K562 (cell line): ENCODE measurements at regions not wholly inside any gene's neighbourhood (a gene's known extent, or its start where the extent isn't known, plus 50 kb on each side); places are given as distances from the start of the nearest gene placed in this dataset.

Experiments used
- ATAC-seq: fragments of 200-7000 bp; cut with Tn5 transposase; 3 replicates; pipeline ENCODE4 v1.9.1; 2020; ENCODE audit warnings: moderate library complexity
- BruUV-seq: library from RNA; stranded (reverse); fragments of 400-500 nt; replicated peaks from 2 replicates; lab custom pipeline; 2021; lab: Mats Ljungman, UMichigan
- CTCF ChIA-PET: fragments of 300-600 bp; formaldehyde crosslinking; extraction: SDS; loops from one replicate; lab custom pipeline; 2021; ENCODE audit warnings: low intra/inter-chr PET ratio; lab: Yijun Ruan, JAX
- POLR2A ChIA-PET: fragments of 300-600, 350-650 bp; sonication (Branson Sonifier 250); formaldehyde crosslinking; extraction: SDS; loops from one replicate; lab custom pipeline; 2021; ENCODE audit warnings: antibody characterized with exemption, inconsistent platforms; lab: Yijun Ruan, JAX
- DNase-seq, 4 experiments: peaks; one replicate each; pipeline versions ENCODE4 v3.0.0 to v3.0.0-alpha.2; 2011 to 2018; ENCODE audit warnings: low spot score in 3 of 4, mixed read lengths in 3 of 4; ENCODE audit errors: extremely low read depth in 1 of 4
- FAIRE-seq: peaks from 2 replicates; lab custom pipeline; 2011; peaks lifted over from hg19 to GRCh38; lab: Jason Lieb, UNC
- H2AFZ ChIP-seq: 2 replicates; pipeline ENCODE4 v1.6.0; 2011; ENCODE audit warnings: low read depth, low read length, control low read depth, inconsistent platforms
- H3K27ac ChIP-seq: fragments of 200-600 bp; 3 replicates; pipeline ENCODE4 v1.8.0; 2011; ENCODE audit warnings: low read depth, mild to moderate bottlenecking, control low read depth, inconsistent platforms, low read length, moderate library complexity, mixed read lengths; ENCODE audit errors: extremely low read depth
- H3K27me3 ChIP-seq, 2 experiments: fragments of 300-600 bp in 1 of 2; 2 replicates in 1 of 2; 3 replicates in 1 of 2; pipeline versions ENCODE4 v1.6.0 to v1.8.0; 2011; ENCODE audit warnings: inconsistent platforms in 2 of 2, low read length in 2 of 2, mild to moderate bottlenecking in 1 of 2, mixed read lengths in 1 of 2, moderate library complexity in 1 of 2; ENCODE audit not compliant: control insufficient read depth in 2 of 2, insufficient read depth in 2 of 2
- H3K36me3 ChIP-seq: fragments of 300-600 bp; 3 replicates; pipeline ENCODE4 v1.8.0; 2011; ENCODE audit warnings: mild to moderate bottlenecking, low read length, inconsistent platforms; ENCODE audit not compliant: control insufficient read depth, insufficient read depth
- H3K4me1 ChIP-seq, 2 experiments: fragments of 200-600 bp in 1 of 2; replicated peaks in 1 of 2; 2 replicates in 1 of 2; 3 replicates in 1 of 2; pipeline versions ENCODE4 v1.5.1 to v1.8.0; 2011; ENCODE audit warnings: inconsistent platforms in 2 of 2, low read length in 2 of 2, mild to moderate bottlenecking in 1 of 2, mixed read lengths in 1 of 2, moderate library complexity in 1 of 2; ENCODE audit not compliant: control insufficient read depth in 2 of 2, insufficient read depth in 2 of 2
- H3K4me2 ChIP-seq: 2 replicates; pipeline ENCODE4 v1.6.1; 2011; ENCODE audit warnings: low read length, control low read depth, inconsistent platforms, mixed read lengths; ENCODE audit not compliant: insufficient read depth
- H3K4me3 ChIP-seq: fragments of 200-600 bp; sonication (generic), shearing (Covaris generic); 2 replicates; pipeline ENCODE4 v1.5.1; 2016; ENCODE audit warnings: control low read depth, inconsistent platforms
- H3K79me2 ChIP-seq: fragments of 200-600 bp; 3 replicates; pipeline ENCODE4 v1.8.0; 2011; ENCODE audit warnings: low read length, inconsistent platforms; ENCODE audit not compliant: control insufficient read depth, insufficient read depth
- H3K9ac ChIP-seq, 2 experiments: 2 replicates each; pipeline versions ENCODE4 v1.6.0 to v1.6.1; 2011; ENCODE audit warnings: low read depth in 2 of 2, low read length in 2 of 2, control low read depth in 1 of 2, inconsistent platforms in 1 of 2, mild to moderate bottlenecking in 1 of 2, mixed read lengths in 1 of 2; ENCODE audit not compliant: insufficient read depth in 1 of 2
- H3K9me1 ChIP-seq: one replicate; pipeline ENCODE4 v1.6.0; 2011; ENCODE audit warnings: inconsistent platforms, mild to moderate bottlenecking, low read length, moderate library complexity; ENCODE audit not compliant: control insufficient read depth, insufficient read depth
- H3K9me3 ChIP-seq: replicated peaks from 2 replicates; pipeline ENCODE4 v1.5.1; 2011; ENCODE audit warnings: low read depth, low read length, inconsistent platforms; ENCODE audit not compliant: control insufficient read depth, insufficient read depth
- H4K20me1 ChIP-seq: replicated peaks from 2 replicates; pipeline ENCODE4 v1.6.1; 2011; ENCODE audit warnings: low read length, inconsistent platforms, mixed read lengths; ENCODE audit not compliant: control insufficient read depth, insufficient read depth
- CBFA2T3 ChIP-seq: fragments of 450-650 bp; IDR thresholded peaks from 2 replicates; pipeline ENCODE4 v1.6.1; 2017
- CBX3 ChIP-seq, 2 experiments: IDR thresholded peaks; 1 replicate in 1 of 2; 2 replicates in 1 of 2; pipeline ENCODE4 v1.6.1; 2012; ENCODE audit warnings: inconsistent platforms in 2 of 2, low read length in 2 of 2, borderline replicate concordance in 1 of 2, control low read depth in 1 of 2
- DMBX1 ChIP-seq: fragments of 250-450 bp; sonication (Bioruptor Pico); IDR thresholded peaks from 2 replicates; pipeline ENCODE4 v1.8.0; 2022; ENCODE audit warnings: inconsistent platforms, mild to moderate bottlenecking, moderate library complexity, borderline replicate concordance
- HDAC3 ChIP-seq: fragments of 450-650 bp; IDR thresholded peaks from 2 replicates; pipeline ENCODE4 v1.6.1; 2018; ENCODE audit warnings: borderline replicate concordance, mild to moderate bottlenecking, moderate library complexity; ENCODE audit not compliant: partially characterized antibody
- ILF3 ChIP-seq: fragments of 450-650 bp; IDR thresholded peaks from 2 replicates; pipeline ENCODE4 v1.6.1; 2018; ENCODE audit warnings: antibody characterized with exemption, mild to moderate bottlenecking, moderate library complexity, borderline replicate concordance
- KLF6 ChIP-seq: fragments of 250-450 bp; sonication (Bioruptor Pico); IDR thresholded peaks from 2 replicates; pipeline ENCODE4 v1.4.0; 2020; ENCODE audit warnings: mild to moderate bottlenecking, moderate library complexity, borderline replicate concordance
- MYNN ChIP-seq, 2 experiments: sonication (generic); formaldehyde crosslinking in 1 of 2; IDR thresholded peaks; 2 replicates each; pipeline versions ENCODE4 v1.5.0 to v1.6.1; 2016 to 2020; ENCODE audit warnings: antibody characterized with exemption in 1 of 2, missing genetic modification reagents in 1 of 2
- ZNF197 ChIP-seq: fragments of 200-800 bp; sonication (Bioruptor generic); IDR thresholded peaks from 2 replicates; pipeline ENCODE4 v1.6.1; 2016; ENCODE audit warnings: low read depth, missing genetic modification characterization, missing compliant biosample characterization
- ZNF511 ChIP-seq: sonication (generic); formaldehyde crosslinking; IDR thresholded peaks from 2 replicates; pipeline ENCODE4 v1.8.0; 2022; ENCODE audit warnings: mild to moderate bottlenecking, missing genetic modification reagents
- WGBS: fragments of 100-300 bp; shearing (Covaris generic); methylation state at CpG from one replicate; pipeline ENCODE4 v1.1.6; 2016; ENCODE audit warnings: low coverage, mixed read lengths; ENCODE audit not compliant: insufficient coverage; ENCODE audit errors: missing lambda C conversion rate; 5-methylcytosine and 5-hydroxymethylcytosine counted together
- in situ Hi-C: fragments of 300-500 bp; cut with MboI; formaldehyde crosslinking; loops from 4 replicates; pipeline ENCODE4 v1.15.0; 2018; ENCODE audit warnings: inconsistent platforms, mixed read lengths
- intact Hi-C: fragments of 100-400 bp; cut with micrococcal nuclease; formaldehyde crosslinking; loops from 2 replicates; pipeline ENCODE4 v1.14.2; 2022
- TF ChIP-seq, protein P1 (sequence below), 2 experiments: IDR thresholded peaks; 2 replicates each; pipeline ENCODE4 v1.6.1; 2012; ENCODE audit warnings: improper control_type of control experiment in 2 of 2, low read depth in 2 of 2, low read length in 2 of 2, borderline replicate concordance in 1 of 2

- no peaks in the 10 kb centered on the region for H3K27me3 ChIP-seq
- no peak for TF ChIP-seq DMBX1 (CRISPR knock-in tag)
- no peak for TF ChIP-seq ZNF511 (CRISPR knock-in tag)
- TF ChIP-seq CBFA2T3: no peak
- FAIRE-seq: no peak
- no peaks in the 10 kb centered on the region for H3K36me3 ChIP-seq
- no peaks in the 10 kb centered on the region for H3K4me1 ChIP-seq
- ChIA-PET CTCF (interaction anchor here (0.7 kb wide), 1 partner anchor 260 kb away, joined by 5 read pairs; no protein-coding TSS in a partner anchor), POLR2A (no interaction called here)
- H2AFZ ChIP-seq: no peak overlapping the region
- no peak overlapping the region for H3K4me3 ChIP-seq
- no peak for ATAC-seq
- WGBS: 2% methylated on average over 5 of the region's 5 CpGs
- intact Hi-C loops (no loop called here), in situ Hi-C loops (no loop called here)
- no TSS peak for BruUV-seq
- H4K20me1 ChIP-seq: no peaks in the 10 kb centered on the region
- no peaks in the 10 kb centered on the region for H3K9me1 ChIP-seq
- DNase-seq: no peak
- H3K9me3 ChIP-seq: 0 out of 2 replicates have a peak, but pooled peaks cover 2% of the 10 kb centered on the region
- no peak overlapping the region for H3K27ac ChIP-seq
- H3K9ac ChIP-seq: no peak overlapping the region
- H3K79me2 ChIP-seq: no peaks in the 10 kb centered on the region
- no peak overlapping the region for H3K4me2 ChIP-seq
Observed at GRCh38 chr11:82239498-82239897, 494.2 kb downstream of the FAM181B start.

DNA sequence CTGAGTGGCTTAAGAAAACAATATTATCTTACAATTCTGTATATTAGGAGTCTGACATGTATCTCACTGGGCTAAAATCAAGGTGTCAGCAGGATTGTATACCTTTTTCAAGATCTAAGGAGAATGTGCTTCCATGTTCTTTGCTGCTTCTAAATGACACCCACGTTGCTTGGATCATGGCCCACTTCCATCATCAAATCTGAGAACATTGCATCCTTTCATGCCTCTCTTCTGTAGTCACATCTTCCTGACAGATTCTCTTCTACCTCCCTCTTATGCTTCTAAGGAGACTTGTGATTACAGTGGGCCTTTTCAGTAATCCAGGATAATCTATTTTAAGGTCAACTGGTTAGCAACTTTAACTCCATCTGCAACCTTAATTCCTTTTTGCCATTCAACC, 499.4 kb downstream of the FAM181B start:
- Histone ChIP-seq H3K9ac (no peak overlapping the region), H3K4me2 (no peak overlapping the region), H3K27ac (no peak overlapping the region), H3K27me3 (no peaks in the 10 kb centered on the region), H2AFZ (no peak overlapping the region), H3K4me3 (no peak overlapping the region), H3K4me1 (no peaks in the 10 kb centered on the region), H3K9me3 (0 out of 2 replicates have a peak, but pooled peaks cover 2% of the 10 kb centered on the region), H4K20me1 (no peaks in the 10 kb centered on the region), H3K9me1 (no peaks in the 10 kb centered on the region), H3K36me3 (no peaks in the 10 kb centered on the region), H3K79me2 (no peaks in the 10 kb centered on the region)
- WGBS: 0% methylated on average over 1 of the region's 1 CpG
- DNase-seq: no peak
- POLR2A ChIA-PET: no interaction called here
- FAIRE-seq: no peak
- no TSS peak for BruUV-seq
- ATAC-seq: no peak
- intact Hi-C loops (no loop called here), in situ Hi-C loops (no loop called here)
- TF ChIP-seq, protein P1, sequence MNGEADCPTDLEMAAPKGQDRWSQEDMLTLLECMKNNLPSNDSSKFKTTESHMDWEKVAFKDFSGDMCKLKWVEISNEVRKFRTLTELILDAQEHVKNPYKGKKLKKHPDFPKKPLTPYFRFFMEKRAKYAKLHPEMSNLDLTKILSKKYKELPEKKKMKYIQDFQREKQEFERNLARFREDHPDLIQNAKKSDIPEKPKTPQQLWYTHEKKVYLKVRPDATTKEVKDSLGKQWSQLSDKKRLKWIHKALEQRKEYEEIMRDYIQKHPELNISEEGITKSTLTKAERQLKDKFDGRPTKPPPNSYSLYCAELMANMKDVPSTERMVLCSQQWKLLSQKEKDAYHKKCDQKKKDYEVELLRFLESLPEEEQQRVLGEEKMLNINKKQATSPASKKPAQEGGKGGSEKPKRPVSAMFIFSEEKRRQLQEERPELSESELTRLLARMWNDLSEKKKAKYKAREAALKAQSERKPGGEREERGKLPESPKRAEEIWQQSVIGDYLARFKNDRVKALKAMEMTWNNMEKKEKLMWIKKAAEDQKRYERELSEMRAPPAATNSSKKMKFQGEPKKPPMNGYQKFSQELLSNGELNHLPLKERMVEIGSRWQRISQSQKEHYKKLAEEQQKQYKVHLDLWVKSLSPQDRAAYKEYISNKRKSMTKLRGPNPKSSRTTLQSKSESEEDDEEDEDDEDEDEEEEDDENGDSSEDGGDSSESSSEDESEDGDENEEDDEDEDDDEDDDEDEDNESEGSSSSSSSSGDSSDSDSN (IDR thresholded peaks at IDR 0.05; ENCODE audit: borderline replicate concordance in 1 of 2, low read depth in 2 of 2, low read length in 2 of 2): no peak
- TF ChIP-seq MYNN (IDR thresholded peaks at IDR 0.05) (no peak), MYNN (CRISPR knock-in tag; IDR thresholded peaks at IDR 0.05) (no peak), HDAC3 (no peak), KLF6 (CRISPR knock-in tag) (no peak), ZNF197 (CRISPR knock-in tag) (no peak), ILF3 (no peak), CBX3 (IDR thresholded peaks at IDR 0.05; ENCODE audit: borderline replicate concordance in 1 of 2, low read length in 2 of 2) (no peak)
- CTCF ChIA-PET: no interaction called here
